IPS-NIHi11 (cell line): ENCODE measurements at regions not wholly inside any gene's neighbourhood (a gene's known extent, or its start where the extent isn't known, plus 50 kb on each side); places are given as distances from the start of the nearest gene placed in this dataset.

ENCODE experiments used
- DNase-seq: peaks from one replicate; pipeline ENCODE4 v3.0.0; 2012; ENCODE audit warnings: mixed read lengths, low spot score

- no peak for DNase-seq
Observed at GRCh38 chr4:181189751-181190150, 1053.5 kb upstream of the TENM3 start.

DNA sequence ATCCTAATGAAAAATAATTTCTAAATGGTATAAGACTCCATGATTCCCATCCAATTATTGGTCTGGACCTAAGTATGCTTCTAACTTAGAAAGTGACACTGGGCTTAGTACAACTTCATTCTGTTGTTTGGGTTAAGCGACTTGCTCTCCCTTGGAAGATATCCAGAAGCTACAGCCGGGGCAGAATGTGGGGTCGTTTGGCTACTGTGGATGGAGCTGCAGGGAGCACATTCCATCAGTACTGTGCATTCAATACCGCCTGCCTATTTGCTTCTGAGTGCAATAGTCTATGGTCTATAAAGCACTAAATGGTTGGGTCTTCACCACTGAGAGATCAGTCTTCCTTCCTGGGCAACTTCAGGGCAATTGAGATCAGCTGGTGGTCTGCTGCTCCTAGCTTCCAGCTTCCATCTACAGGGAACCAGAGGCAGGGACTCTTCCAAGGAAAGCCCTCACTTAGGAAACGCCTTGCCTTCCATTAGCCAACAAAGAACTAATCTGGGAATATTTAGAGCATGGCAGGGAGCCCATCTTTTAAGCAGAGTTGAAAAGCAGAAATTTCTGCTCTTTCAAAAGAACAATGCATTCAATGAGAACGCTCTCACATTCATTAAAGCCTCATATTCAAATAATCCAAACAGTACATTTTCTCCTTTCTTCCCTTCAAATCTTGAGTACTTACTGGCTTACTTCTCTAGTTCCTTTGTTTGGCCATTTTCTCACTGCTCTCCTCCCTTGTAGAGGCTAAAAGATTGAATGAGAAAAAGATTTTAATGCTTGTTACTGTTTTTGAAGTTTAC lies 1049.9 kb upstream of the TENM3 start:
- DNase-seq = no peak

GRCh38 chr4:181194096-181194495 lies 1049.1 kb upstream of the TENM3 start:
- DNase-seq = no peak

DNA sequence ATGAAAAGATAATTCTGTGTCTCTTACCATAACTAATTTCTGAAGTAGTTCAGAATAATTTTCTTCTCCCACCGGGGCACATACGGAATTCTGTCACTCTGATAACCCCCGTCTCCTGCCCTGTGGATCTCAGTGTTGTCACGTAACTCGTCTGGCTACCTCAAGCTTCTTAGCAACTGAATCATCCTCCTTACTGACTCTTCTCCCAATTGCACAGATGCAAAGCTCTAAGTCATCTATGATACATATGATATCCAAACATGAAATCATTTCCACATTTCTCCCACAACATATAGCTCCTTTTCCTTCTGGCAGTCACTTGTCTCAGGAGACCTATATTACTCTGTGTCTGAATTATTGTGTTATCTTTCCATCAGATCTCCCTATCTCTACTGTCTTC lies 1043.1 kb upstream of the TENM3 start:
- no peak for DNase-seq

DNA sequence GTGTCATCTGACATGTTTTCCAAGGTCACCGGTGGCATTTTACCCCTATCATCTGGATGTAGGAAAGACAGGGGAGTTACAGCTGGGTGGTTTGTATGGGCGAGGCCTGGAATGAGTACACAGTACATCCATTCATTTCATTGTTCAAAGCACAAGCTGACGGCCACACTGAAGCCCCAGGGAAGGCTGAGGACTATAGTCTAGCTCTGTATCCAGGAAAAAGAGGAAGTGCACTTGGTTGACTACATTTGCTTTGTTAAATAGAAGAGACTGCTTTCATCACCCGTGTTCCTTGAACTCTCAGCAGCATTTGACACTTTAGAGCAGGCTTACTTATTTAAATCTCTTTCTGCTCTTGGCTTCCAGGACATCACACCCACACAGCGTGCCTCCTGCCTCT lies 1041.0 kb upstream of the TENM3 start:
- no peak for DNase-seq

DNA sequence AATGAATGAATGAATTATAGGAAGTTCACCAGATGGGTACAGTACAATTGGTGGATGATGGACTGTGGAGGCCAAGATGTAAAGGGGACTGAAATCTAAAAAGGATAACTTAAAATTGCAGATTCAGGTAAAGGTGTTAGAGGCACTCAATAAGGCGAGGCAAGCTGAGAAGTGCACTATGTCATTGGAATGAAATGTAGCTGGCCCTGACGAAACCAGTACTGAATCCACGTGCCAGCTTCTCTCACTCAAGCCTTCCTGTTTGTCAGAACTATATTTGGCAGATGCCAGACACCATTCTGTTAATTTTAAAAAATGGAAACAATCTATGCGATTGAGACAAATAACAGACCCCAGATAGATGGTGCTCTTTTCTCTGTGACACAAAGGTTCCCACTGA lies 1039.1 kb upstream of the TENM3 start:
- DNase-seq = no peak

DNA sequence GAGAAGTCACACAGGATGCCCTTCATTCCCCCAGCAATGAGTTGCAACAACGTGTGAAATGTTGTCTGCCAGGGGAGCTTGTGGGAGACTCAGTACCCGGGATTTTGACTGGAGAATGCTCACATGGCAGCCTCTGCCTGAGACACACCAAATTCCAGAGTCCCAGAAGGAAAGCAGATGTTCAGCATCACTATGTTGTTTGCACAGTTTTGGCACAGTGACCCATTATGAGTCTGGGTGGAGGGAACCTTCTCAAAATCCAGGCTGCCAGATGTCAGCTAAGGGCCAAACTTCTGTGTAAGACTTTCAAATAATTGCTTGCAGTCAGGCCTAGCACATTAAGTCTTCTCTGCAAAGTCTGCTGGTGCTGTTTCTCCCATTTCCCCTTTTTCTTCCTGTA lies 1029.7 kb upstream of the TENM3 start:
- no peak for DNase-seq

- no peak for DNase-seq
Observed at GRCh38 chr4:181216501-181216900, 1026.7 kb upstream of the TENM3 start.

DNA sequence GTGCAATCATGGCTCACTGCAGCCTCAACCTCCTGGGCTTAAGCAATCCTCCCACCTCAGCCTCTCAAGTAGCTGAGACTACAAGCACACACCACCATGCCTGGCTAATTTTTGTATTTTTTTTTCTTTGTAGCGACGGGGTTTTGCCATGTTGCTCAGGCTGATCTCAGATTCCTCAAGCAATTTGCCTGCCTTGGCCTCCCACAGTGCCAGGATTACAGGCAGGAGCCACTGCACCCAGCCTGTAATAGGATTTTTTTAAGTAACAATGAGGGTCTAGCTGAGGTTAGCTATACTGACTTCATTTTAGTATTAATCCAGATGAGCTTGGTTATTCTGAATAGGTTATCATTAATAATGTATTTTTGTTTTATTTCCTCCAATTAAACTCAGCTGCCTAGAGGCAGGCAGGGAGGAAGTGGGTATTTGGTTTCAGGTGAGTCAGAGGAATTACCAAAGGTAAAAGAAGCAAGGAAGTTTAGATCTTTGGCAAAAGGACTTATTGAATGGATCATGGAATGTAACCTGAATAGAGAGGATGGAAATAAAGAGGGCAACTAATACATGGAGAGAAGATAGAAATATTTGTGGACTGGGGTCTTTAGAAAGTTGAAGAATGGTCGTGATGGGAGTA lies 1023.3 kb upstream of the TENM3 start:
- DNase-seq = peak; percentile 18

GRCh38 chr4:181224852-181225251 lies 1018.4 kb upstream of the TENM3 start:
- no peak for DNase-seq

DNA sequence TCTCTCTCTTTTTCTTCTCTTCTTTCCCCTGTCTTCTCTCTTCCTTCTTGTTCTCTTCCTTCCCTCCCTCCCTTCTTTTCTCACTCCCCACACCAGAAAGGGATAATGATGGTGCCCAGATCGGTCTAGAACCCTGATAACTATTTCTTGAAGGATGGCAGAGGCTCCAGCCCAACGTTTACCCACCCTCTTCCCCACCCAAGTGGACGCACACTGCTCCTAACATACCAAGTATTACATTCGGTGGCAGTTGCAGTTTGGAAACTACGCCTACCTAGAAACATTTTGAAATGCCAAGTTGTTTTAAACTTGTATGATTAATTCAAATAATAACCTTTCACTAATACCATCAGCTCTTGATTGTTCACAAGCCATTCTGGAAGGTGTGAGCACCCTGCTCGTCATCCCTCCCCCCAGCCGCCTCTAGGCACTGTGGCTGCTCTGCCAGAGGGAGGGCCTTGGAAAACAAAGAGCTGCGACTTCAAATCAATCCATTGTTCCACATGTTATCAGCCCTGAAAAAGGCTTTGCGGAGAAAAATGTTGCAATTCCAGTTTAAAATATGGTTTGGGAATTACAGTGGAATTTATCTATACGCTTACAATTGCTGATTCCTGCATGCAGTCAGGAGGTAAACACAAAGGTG lies 1017.5 kb upstream of the TENM3 start:
- DNase-seq = peak; percentile 32

GRCh38 chr4:181234951-181235680 lies 1008.1 kb upstream of the TENM3 start:
- DNase-seq = no peak

- no peak for DNase-seq
Observed at GRCh38 chr4:181245326-181245725, 997.9 kb upstream of the TENM3 start.

DNA sequence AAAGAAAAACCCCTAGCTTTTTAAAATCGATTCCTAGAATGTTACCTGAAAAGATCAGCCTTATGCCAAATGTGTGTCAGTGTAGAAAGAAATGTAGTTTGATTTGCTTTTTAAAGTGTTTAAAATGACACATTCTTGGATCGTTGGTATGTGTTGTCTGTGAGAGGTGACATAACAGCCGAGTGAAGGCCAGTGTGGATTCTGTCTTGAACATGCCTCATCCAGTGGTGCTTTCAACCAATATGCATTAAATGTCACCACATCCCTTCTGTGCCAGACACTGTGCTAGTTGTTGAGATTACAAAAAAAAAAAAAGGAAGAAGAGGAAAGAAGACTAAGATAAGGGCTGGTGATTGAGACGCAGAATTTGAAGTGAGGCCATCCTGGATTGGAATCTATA lies 994.2 kb upstream of the TENM3 start:
- DNase-seq = no peak

DNA sequence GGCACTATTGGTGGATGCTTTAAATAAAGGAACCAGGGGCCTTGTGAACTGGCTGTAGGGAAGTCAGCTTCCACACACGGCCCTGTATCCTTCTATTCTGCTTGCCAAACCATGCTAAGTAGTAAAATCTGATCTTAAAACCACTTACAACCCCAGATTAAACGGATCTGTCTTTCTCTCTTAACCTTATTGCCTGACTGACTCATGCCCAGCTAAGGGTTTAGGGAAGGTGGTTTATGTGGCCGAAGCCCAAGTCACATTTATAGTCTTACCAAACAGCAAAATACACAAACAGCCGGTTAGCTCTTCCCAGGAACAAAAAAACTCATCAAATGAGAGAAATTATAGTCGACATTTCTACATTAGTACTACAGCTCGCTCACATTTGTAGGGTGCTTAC lies 988.4 kb upstream of the TENM3 start:
- DNase-seq = no peak

DNA sequence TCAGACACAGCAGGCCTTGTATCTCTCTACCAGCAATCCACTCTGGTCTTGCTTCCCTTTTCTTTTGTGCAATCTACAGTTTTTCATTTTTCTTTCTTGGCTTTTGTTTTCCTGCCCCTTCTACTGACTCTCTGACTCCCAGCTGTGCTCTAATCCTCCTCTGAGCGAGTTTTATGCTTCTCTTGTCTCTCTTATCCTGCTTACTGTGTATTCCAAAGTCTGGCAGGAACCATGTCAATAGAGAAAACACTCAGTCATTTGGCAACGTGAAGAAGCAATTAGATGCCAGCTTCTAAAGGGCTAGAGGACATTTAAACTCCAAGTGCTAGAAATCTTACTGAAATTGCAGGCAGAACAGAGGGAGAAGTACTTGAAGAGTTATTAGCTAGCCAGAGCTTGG lies 984.6 kb upstream of the TENM3 start:
- no peak for DNase-seq

DNA sequence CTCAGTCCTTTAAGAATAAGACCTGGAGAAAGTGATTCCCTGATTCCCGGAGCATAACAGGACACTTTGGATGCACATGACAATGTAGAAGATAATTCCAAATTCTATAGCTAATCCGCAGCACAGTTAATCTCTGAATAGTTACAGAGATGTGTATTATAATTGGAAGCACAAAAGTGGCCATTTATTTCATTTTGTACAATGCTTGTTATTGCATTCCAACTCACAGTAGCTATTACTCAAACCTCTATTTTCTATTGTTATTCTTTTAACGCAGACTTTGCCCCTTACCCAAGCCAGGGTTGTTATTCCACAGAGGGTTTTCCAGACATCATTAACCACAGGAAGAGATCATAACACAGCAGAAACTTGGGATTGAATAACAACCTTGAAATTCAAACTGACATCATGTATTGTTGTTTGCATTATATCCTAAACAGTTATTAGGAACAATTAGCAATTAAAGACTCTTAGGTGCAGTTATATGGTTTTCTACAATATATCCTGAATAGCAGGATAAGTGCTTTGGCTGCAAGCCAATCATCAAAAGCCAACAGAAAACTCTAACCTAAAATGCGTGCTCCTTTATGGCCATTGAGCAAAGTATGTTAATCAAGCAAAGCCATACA lies 984.0 kb upstream of the TENM3 start:
- DNase-seq = no peak

DNA sequence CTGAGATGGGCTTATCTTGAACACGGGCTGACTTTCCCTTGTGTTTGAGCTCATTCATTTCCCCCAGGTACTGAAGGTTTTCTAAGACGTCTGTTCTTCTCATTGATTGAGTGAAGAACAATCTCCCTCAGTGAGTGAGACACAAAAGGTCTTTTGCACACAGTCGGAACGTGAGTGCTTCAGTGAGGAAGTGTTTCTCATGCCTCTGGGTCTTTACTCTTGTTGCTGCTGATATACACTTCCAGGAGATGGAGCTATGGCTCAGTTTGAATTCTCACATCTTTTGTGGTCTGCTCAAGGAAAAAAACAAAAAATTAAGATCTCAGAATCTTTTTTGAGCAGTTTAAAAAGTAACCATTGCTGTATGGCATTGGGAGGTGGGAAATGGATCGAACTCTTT lies 981.9 kb upstream of the TENM3 start:
- peak; percentile 31 for DNase-seq

DNA sequence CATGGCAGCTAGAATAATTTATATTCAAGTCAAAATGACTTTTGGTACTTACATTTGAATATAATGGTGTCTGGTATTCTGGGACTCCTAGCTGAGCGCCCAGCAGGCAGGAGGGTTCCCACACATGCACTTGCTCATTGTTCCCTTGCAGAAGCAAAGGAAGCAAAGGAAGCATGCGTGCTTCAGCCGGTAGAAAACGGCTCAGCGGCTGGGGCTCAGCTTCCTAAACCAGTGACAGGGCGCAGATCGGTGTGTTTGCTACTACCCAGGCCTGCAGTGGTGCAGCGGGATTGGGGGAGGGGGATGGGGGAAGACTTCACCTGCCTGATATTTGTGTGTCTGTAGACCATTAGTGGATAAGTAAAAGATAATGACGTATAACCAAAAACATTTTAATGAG lies 978.3 kb upstream of the TENM3 start:
- peak; percentile 38 for DNase-seq

DNA sequence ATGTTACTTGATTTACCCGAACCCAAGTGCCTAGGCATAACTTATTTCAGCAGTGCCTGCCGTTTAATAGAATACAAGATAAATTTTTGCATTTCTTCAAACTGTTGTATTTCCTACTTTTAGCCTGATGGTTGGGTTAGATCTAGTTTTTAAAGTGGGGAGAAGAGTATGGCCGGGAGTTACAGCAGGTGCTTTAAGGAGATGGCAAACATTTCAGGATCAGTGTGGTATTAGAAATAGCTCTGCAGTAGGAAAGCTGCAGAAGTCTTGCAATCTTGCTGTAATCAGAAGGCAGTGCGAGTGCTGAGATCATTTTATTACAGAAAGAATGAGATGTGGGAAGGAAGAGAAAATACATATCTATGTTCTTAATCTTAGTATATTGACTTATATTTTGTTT lies 977.8 kb upstream of the TENM3 start:
- no peak for DNase-seq

- no peak for DNase-seq
Observed at GRCh38 chr4:181271116-181271640, 972.0 kb upstream of the TENM3 start.

- no peak for DNase-seq
Observed at GRCh38 chr4:181272422-181272821, 970.8 kb upstream of the TENM3 start.
